Heart left ventricle (tissue), 13 donors: ENCODE measurements at regions not wholly inside any gene's neighbourhood (a gene's known extent, or its start where the extent isn't known, plus 50 kb on each side); places are given as distances from the start of the nearest gene placed in this dataset.

ENCODE experiments used
- CTCF ChIP-seq, 12 donors: fragments of 200-600 bp; sonication (generic) in 4 of 12; IDR thresholded peaks; one replicate each; pipeline versions ENCODE4 v1.5.0 to v1.8.0; 2018 to 2022; ENCODE audit warnings: antibody characterized with exemption in 12 of 12, mild to moderate bottlenecking in 5 of 12
- POLR2A ChIP-seq, 2 donors: fragments of 450-650 bp; IDR thresholded peaks; one replicate each; pipeline ENCODE4 v1.6.1; 2017; ENCODE audit warnings: antibody characterized with exemption in 2 of 2, mild to moderate bottlenecking in 2 of 2, moderate library complexity in 2 of 2
- donor health status: ischemic (EF 13 %, LVEDD 7.1; RV severe dilation, severe dysfunction).
- donor health status: DM: no; HTN: yes; CAD: no.
- donor health status: DM: no; HTN: no; CAD: no.
- donor health status: ischemic (EF 25% LVEDD 6.9; RV normal size, moderate dysfunction).
- donor health status: ischemic (EF 25% LVEDD 5.7; RV mildly dilated, moderate dysfunction).
- donor health status: ischemic (EF 35%, LVEDD 5.7; RV mildly dilated, moderate dysfunction).
- donor health status: nonischemic (EF 11% LVEDD 7.7; RV severe dilation, severe dysfunction).
- donor health status: DM: yes; HTN: yes; CAD: no.
- donor health status: PGD.
- donor health status: ischemic (EF 29% LVEDD 5.4; RV normal size, mild dysfunction).
- donor health status: nonischemic (EF 23%, LVEDD 6.1; RV moderate dilation, normal function).

GRCh38 chr2:446303-446874 is 158.5 kb upstream of the ALKAL2 start:
- TF ChIP-seq CTCF (IDR thresholded peaks at IDR 0.05) (no peak), POLR2A (IDR thresholded peaks at IDR 0.05) (no peak)
